ENCODE measurements at regions not wholly inside any gene's neighbourhood (a gene's known extent, or its start where the extent isn't known, plus 50 kb on each side); places are given as distances from the start of the nearest gene placed in this dataset.

DNA sequence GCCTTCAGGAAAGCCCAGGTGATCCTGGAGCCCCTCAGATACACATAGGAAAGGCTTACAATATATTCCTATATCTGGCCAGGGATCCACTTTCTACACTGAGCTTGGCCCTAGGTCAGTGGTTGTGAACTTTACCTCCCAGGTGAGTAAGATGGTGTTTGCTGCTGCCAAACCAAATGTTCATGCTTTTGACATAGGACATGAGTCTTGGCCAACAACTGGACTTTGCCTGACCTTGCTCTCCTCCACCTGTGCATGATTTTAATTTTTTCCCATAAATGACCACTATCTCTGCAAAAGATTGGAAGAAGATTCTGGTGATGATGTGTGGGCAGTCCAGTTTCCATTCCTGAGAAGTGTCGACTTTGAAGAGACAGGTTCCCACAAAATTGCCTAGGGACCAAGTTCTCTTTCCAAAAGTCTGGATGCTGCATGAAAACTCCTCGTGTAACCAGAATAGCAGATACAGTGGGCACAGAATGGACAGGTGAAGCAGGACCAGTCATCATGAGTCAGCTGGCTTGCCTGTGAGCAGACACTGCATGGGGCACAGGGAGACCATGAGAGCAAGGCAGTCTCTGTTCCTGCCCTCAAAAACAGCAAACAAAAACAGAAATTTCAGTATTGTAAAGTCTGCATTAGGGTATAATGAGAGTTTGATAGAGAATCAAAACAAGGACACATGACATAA is 226.4 kb upstream of the MON1B start:
- CTCF ChIA-PET = no interaction called here

DNA sequence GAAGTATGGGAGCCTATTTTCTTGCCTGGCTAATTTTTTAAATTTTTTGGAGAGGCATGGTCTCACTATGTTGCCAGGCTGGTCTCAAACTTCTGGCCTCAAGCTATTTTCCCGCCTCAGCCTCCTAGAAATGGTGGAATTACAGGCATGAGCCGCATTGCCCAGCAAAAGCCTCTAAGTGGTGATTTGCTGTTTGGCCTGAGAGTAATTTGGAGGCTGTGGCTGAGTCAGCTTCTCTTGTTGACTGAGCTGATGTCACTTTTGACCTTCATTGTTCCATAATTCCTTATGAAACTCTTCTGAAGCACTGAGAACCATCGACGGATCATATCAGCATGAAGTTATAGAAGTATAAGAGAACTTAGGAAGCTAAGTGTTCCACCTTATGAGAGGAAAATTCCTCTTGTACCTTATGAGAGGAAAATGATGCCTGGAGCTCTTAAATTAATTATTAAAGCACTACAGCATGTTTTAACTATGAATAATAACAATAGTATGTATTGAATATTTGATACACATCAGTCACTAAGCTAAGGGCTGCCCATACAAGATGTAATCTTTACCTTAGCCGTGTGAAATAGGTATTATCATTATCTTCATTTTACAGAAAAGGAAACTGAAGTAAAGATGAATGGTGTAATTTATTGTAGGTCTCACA is 220.8 kb upstream of the MON1B start:
- WGBS (ENCODE audit: missing lambda C conversion rate) = 5% methylated on average over 5 of the region's 5 CpGs
- peak; percentile 33 to 83 for DNase-seq (ENCODE audit: low read depth in 1 of 2, low spot score in 1 of 2)
- TF ChIP-seq FOSL2 (IDR thresholded peaks at IDR 0.05) (no peak), FOSL2 (CRISPR knock-in tag; IDR thresholded peaks at IDR 0.05) (peak; percentile 69), MAFK (IDR thresholded peaks at IDR 0.05; ENCODE audit: partially characterized antibody) (peak; percentile 58), POLR2A (IDR thresholded peaks at IDR 0.05; ENCODE audit: low read length) (no peak), POLR2AphosphoS2 (conservative IDR thresholded peaks at IDR 0.05; ENCODE audit: low read length) (no peak), HOXB13 (CRISPR knock-in tag; IDR thresholded peaks at IDR 0.05; ENCODE audit: low read depth) (0 out of 2 replicates have a peak, but pooled peaks have one; percentile 28), JUNB (IDR thresholded peaks at IDR 0.05) (peak; percentile 66), RNF2 (IDR thresholded peaks at IDR 0.05; ENCODE audit: borderline replicate concordance, low read depth) (no peak), NR3C1 (IDR thresholded peaks at IDR 0.05) (no peak), CEBPB (IDR thresholded peaks at IDR 0.05) (peak in 1 of 2 experiments; percentile 49; a peak in 2 of 4 replicates), GATA3 (IDR thresholded peaks at IDR 0.05; ENCODE audit: borderline replicate concordance) (peak; percentile 40; the same call in 1 of the 2 replicates)
- TF ChIP-seq, protein P1, sequence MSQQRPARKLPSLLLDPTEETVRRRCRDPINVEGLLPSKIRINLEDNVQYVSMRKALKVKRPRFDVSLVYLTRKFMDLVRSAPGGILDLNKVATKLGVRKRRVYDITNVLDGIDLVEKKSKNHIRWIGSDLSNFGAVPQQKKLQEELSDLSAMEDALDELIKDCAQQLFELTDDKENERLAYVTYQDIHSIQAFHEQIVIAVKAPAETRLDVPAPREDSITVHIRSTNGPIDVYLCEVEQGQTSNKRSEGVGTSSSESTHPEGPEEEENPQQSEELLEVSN (IDR thresholded peaks at IDR 0.05; ENCODE audit: borderline replicate concordance, low read depth) = peak; percentile 94
- TF ChIP-seq, protein P2, sequence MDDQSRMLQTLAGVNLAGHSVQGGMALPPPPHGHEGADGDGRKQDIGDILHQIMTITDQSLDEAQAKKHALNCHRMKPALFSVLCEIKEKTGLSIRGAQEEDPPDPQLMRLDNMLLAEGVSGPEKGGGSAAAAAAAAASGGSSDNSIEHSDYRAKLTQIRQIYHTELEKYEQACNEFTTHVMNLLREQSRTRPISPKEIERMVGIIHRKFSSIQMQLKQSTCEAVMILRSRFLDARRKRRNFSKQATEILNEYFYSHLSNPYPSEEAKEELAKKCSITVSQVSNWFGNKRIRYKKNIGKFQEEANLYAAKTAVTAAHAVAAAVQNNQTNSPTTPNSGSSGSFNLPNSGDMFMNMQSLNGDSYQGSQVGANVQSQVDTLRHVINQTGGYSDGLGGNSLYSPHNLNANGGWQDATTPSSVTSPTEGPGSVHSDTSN (IDR thresholded peaks at IDR 0.05) = no peak
- TF ChIP-seq, protein P3, sequence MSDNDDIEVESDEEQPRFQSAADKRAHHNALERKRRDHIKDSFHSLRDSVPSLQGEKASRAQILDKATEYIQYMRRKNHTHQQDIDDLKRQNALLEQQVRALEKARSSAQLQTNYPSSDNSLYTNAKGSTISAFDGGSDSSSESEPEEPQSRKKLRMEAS (IDR thresholded peaks at IDR 0.05) = peak; percentile 90
- FAIRE-seq = peak; percentile 36
- Histone ChIP-seq H3K4me1 (peaks cover 17% of the 10 kb centered on the region), H3K9me3 (no peaks in the 10 kb centered on the region), H3K4me2 (peak overlapping the region; percentile 48), H3K4me3 (no peak overlapping the region), H3K27ac (peak overlapping the region; percentile 58 to 81)
- POLR2A ChIA-PET = no interaction called here
- peak; percentile 97 to 99 for ATAC-seq
- CTCF ChIA-PET = interaction anchor here (0.6 kb wide), 1 partner anchor 70 kb away, joined by 4 read pairs; no protein-coding TSS in a partner anchor

More for the DNA sequence above, 226.4 kb upstream of the MON1B start:
- POLR2A ChIA-PET = no interaction called here
- no peak for ATAC-seq
- TF ChIP-seq, protein P4, sequence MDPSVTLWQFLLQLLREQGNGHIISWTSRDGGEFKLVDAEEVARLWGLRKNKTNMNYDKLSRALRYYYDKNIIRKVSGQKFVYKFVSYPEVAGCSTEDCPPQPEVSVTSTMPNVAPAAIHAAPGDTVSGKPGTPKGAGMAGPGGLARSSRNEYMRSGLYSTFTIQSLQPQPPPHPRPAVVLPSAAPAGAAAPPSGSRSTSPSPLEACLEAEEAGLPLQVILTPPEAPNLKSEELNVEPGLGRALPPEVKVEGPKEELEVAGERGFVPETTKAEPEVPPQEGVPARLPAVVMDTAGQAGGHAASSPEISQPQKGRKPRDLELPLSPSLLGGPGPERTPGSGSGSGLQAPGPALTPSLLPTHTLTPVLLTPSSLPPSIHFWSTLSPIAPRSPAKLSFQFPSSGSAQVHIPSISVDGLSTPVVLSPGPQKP (IDR thresholded peaks at IDR 0.05; ENCODE audit: low read depth, low read length) = no peak
- TF ChIP-seq CHD4 (IDR thresholded peaks at IDR 0.05; ENCODE audit: borderline replicate concordance) (no peak), ESRRA (IDR thresholded peaks at IDR 0.05; ENCODE audit: borderline replicate concordance, low read length) (no peak), RARB (CRISPR knock-in tag; IDR thresholded peaks at IDR 0.05) (no peak), NFE2L2 (conservative IDR thresholded peaks at IDR 0.05; ENCODE audit: low read length) (no peak), HDAC2 (IDR thresholded peaks at IDR 0.05) (no peak), FOXS1 (CRISPR knock-in tag; IDR thresholded peaks at IDR 0.05) (no peak), HOXB13 (CRISPR knock-in tag; IDR thresholded peaks at IDR 0.05; ENCODE audit: low read depth) (no peak), RNF2 (IDR thresholded peaks at IDR 0.05; ENCODE audit: borderline replicate concordance, low read depth) (no peak)
- TF ChIP-seq, protein P5, sequence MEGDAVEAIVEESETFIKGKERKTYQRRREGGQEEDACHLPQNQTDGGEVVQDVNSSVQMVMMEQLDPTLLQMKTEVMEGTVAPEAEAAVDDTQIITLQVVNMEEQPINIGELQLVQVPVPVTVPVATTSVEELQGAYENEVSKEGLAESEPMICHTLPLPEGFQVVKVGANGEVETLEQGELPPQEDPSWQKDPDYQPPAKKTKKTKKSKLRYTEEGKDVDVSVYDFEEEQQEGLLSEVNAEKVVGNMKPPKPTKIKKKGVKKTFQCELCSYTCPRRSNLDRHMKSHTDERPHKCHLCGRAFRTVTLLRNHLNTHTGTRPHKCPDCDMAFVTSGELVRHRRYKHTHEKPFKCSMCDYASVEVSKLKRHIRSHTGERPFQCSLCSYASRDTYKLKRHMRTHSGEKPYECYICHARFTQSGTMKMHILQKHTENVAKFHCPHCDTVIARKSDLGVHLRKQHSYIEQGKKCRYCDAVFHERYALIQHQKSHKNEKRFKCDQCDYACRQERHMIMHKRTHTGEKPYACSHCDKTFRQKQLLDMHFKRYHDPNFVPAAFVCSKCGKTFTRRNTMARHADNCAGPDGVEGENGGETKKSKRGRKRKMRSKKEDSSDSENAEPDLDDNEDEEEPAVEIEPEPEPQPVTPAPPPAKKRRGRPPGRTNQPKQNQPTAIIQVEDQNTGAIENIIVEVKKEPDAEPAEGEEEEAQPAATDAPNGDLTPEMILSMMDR (IDR thresholded peaks at IDR 0.05) = no peak
- peaks cover 3% of the 10 kb centered on the region; the same call in 2 of the 3 replicates for H3K4me1 ChIP-seq
- no peak overlapping the region for H3K4me2 ChIP-seq
- H3K4me3 ChIP-seq = no peak overlapping the region
- no peak overlapping the region for H3K27ac ChIP-seq
- DNase-seq (ENCODE audit: low read depth in 1 of 2, low spot score in 1 of 2) = no peak
- 55% methylated on average over 2 of the region's 2 CpGs for WGBS (ENCODE audit: missing lambda C conversion rate)
- no peak for FAIRE-seq
- no peaks in the 10 kb centered on the region for H3K9me3 ChIP-seq

All from A549 (cell line).